ENCODE measurements at regions not wholly inside any gene's neighbourhood (a gene's known extent, or its start where the extent isn't known, plus 50 kb on each side); places are given as distances from the start of the nearest gene placed in this dataset.

GRCh38 chr22:47397673-47398072, 635.2 kb downstream of the TBC1D22A start:
- TF ChIP-seq RAD21 (IDR thresholded peaks at IDR 0.05; ENCODE audit: low read length) (no peak), CTCF (conservative IDR thresholded peaks at IDR 0.05; ENCODE audit: low read depth, low read length) (no peak), POLR2A (IDR thresholded peaks at IDR 0.05; ENCODE audit: low read depth, low read length) (no peak), MAFK (IDR thresholded peaks at IDR 0.05; ENCODE audit: low read depth, low read length) (no peak), SMC3 (IDR thresholded peaks at IDR 0.05; ENCODE audit: low read depth, low read length) (no peak), FOS (IDR thresholded peaks at IDR 0.05; ENCODE audit: low read depth, low read length) (no peak), BHLHE40 (IDR thresholded peaks at IDR 0.05; ENCODE audit: low read depth, low read length) (no peak), MXI1 (IDR thresholded peaks at IDR 0.05; ENCODE audit: borderline replicate concordance, low read depth, low read length) (no peak), RCOR1 (IDR thresholded peaks at IDR 0.05; ENCODE audit: insufficient replicate concordance, low read length) (no peak), USF2 (IDR thresholded peaks at IDR 0.05; ENCODE audit: low read depth, low read length) (no peak), NFE2L2 (IDR thresholded peaks at IDR 0.05; ENCODE audit: low read depth, low read length) (no peak), ELK1 (IDR thresholded peaks at IDR 0.05; ENCODE audit: borderline replicate concordance, low read depth, low read length) (no peak), RFX5 (IDR thresholded peaks at IDR 0.05; ENCODE audit: low read depth, low read length) (no peak)

Data from IMR-90 (cell line).